GF-D8 (cell line): ENCODE measurements at regions not wholly inside any gene's neighbourhood (a gene's known extent, or its start where the extent isn't known, plus 50 kb on each side); places are given as distances from the start of the nearest gene placed in this dataset.
A peak's percentile ranks its signal among the peaks of the same experiment; 100 is the strongest.
"Not testable (repeated sequence)": the region's sequence is repeated elsewhere in the genome, so short reads cannot be mapped to it uniquely, and the experiment has no call there.

Experiments used
- DNase-seq: peaks from one replicate; lab custom pipeline; 2025; lab: John Stamatoyannopoulos, UW

DNA sequence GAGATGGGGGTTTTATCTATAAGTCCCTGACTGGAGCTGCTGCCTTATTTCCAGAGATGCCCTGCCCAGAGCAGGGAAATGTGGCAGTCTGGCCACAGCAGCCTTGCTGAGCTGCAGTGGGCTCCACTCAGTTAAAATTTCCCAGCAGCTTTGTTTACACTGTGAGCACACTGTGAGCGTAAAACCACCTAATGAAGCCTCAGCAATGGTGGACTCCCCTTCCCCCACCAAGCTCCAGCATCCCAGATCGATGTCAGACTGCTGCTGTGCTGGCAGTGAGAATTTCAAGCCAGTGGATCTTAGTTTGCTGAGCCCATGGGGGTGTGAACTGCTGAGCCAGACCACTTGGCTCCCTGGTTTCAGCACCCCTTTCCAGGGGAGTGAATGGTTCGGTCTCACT lies 208.7 kb upstream of the RAI14 start:
- DNase-seq: no peak

DNA sequence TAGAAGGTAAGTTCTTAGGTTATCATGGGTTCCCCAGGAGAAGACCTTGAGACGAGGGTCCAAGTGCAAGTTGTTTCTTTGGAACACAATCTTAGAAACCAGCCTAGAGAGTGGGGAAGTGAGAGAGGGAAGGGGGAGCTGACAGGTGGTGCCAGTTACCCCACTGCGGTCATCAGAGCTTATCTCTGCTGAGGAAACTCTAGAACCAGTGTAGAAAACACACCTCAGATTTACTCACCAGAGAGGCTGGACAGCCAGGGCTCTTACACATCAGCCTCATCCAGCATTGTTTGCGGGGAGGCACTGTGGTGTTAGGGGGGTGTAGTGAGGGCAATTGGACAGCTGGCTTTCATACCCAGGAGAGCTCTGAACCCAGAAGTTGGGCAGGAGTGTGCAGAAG lies 206.5 kb upstream of the RAI14 start:
- no peak for DNase-seq

DNA sequence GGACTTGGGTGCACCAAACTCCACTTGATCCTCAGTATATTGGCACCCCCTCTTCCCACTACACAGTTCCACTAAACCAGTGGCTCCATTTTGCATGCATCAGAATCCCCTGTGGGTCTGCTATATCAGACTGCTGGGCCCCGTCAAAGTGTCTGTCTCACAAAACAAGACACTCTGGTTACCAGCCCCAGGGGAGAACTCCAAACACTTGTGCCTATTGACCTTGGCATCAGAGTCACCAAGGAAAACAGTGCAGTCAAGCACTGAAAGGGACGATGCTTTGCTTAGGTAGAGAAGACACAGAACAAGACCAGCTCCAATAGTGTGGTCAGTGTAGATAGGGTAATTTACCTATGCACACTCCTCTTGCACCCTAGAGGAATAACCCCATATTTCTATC lies 205.8 kb upstream of the RAI14 start:
- DNase-seq: no peak

DNA sequence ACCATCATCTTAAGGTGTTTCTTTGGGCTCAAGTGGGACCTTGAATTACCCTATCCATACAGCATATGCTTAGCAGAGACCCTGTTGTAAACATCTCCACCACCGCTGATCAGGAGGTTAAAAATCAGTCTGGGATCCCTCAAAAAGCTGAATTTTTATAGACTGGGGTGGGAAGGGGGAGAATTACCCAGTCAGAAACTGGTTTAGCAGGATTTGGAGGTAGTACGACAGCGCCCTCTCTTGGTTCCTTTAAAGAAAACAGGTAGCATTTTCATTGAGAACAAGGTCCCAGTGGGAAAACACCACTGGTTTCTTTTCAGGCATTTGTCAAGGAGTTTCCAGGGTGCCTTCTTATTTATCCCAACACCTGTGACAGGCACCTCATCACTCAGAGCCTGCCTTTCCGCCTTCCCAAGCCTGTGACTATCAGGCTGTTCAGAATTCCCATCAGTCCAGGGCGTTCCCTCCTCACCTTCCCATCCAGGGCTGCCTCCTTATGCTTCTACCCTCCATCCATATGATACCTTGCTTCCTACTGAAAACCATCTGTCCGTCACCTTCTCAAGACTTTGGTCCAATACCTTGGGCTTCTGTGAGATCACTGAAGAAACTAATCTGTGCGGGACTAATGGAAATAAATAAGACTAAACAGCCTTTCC lies 203.8 kb upstream of the RAI14 start:
- no peak for DNase-seq

DNA sequence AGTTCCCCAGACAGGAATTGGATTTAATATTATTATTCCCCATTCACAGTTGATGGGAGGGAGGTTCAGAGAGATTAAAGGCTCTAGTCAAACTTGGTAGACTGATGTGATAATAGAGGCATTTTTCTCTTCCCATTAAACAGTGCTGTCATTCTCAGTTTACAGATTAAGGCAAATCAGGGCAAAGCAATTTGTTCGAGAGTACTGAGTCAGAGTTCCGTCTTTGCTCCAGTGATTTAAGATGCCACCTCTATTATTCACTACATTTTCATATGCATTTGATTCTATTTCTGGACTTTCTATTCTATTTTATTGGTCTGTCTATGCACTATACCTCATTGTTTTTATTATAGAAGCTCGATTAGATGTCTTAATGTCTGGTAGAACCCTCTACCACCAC lies 201.0 kb upstream of the RAI14 start:
- DNase-seq: no peak

DNA sequence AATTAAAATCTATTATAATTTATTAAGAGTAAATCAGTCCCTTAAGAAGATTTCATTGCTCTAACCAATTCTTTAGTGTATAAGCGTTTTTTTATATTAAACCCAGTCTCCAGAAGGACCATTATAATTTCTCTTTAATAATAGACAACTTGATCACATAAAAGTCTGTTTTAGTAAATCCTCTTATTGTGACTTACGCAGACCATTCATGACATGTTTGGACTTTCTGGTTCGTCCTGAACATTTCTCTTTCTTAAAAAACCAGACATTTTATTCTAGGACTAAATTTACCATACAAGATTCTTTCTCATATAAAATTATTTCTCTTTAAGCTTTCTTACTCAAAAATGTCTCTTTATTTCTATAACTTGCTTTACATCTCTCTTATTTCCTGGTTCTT lies 196.2 kb upstream of the RAI14 start:
- DNase-seq: no peak

DNA sequence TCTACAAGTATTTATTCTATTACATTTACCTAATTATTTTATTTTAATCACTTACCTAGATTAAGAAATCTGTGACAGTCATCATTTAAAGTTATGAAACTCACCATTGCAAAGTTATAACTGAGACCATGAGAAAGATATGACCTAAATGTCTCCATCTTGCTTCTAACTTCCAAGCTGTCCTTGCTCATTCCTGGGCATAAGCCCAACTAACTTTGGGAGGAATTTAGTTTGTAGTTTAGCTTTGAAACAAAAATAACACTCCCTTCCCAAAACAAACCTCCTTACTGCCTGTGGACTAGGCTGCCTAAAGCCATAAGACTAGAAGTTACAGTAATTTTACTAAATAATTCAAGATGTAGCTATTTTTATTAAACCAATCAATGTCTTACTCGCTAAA lies 195.6 kb upstream of the RAI14 start:
- no peak for DNase-seq

DNA sequence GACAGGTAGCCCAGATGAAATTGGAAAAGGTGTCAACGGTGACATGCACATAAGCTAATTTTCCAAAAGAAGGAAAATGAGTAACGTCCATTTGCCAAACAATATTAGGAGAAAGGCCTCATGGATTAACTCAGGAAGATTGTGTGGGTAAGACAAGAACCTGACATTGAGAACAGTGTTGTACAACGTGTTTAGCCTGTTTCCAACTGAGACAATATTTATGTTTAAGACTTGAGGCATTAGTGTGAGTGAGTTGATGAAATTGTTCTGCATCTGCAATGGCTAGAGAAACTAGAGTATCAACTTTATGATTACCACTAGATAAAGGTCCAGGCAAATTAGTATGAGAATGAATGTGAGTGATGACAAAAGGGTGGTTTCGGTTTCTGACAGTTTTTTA lies 191.3 kb upstream of the RAI14 start:
- no peak for DNase-seq

DNA sequence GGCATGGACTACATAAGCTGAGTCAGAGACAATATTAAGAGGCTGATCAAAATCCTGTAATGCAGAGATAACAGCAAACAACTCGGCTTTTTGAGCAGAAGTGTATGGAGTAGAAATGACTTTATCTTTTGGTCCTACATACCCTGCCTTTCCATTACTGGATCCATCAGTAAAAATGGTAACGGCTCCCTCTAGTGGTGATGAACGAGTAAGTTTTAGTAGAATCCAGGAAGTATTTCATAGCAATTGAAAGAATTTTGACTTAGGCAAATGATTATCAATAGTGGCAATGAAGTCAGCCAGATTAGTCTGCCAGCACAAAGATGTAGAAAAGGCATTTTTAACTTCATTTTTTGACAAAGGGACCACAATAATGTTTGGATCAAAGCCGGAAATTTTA lies 190.8 kb upstream of the RAI14 start:
- DNase-seq: peak; percentile 19

DNA sequence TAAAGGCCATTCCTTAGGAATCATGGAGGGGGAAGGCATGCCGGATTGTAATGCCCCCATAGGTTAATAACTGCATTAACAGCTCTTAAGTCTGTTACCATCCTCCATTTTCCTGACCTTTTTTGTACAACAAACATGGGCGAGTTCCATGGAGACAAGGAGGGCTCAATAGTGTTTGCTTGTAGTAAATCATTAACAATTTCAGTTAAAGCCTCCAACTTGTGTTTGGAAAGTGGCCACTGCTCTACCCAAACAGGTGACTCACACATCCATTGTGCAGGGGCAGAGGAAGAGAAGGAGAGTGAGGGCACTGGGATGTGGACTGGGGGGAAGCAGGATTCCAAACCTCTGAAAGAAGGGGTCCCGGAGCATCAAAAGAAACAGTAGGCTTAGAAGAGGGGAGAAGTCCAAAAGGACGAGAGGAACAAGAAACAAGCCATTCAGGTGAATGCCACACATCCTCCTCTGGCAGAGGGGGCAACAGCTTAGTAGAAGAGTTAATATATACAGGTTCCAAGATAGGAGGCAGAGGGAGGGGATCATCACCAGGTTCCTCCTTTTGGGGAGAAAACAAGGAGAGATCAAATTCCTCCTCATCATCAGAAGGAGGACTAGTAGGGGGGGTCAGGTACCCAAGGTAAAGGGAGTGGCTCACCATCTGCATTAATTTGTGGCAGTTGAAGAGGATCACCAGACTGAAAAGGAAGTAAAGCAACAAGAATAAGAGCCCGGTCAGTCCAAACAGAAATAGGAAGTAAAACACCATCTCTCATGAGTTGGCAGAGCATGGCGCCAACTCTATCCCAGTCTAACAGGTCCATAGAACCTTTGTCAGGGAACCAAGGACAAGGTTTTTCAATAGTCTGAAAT lies 189.4 kb upstream of the RAI14 start:
- not testable (repeated sequence) for DNase-seq

DNA sequence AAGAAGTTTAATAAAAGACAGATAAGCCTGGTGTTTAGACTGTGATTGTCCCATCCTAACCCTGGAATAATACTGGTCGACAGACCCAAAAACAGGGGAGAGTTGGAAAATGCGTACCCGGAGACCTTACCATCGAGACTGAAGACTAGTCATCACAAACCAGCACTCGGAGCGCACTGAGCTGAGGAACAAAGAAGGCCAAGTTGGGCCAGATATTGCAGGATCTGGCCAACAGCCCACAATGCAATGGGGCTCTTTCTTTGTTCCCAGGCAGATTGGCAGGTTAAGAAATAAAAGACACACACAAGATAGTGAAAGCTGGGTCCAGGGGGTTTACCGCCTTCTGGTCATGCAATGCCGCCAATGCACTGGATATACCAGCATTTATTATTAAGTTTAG lies 188.7 kb upstream of the RAI14 start:
- no peak for DNase-seq

DNA sequence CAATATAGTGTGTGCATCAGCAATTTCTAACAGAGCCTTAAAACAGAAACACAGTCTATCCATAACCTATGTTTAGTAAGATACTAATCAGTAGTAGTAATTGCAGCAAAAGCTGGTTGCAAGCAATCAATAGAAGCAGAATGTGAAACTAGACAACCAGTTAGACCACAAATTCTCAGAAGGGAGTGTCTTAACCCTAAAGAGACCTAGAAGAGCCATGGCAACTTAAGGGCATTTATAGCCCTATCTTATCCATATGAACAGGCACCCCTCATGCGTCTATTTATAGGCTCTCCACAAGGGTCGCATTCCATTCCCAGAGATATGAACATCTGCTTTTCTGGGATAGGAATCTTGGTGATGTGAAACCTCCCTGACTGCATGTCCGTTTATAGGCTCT lies 188.1 kb upstream of the RAI14 start:
- DNase-seq: not testable (repeated sequence)

DNA sequence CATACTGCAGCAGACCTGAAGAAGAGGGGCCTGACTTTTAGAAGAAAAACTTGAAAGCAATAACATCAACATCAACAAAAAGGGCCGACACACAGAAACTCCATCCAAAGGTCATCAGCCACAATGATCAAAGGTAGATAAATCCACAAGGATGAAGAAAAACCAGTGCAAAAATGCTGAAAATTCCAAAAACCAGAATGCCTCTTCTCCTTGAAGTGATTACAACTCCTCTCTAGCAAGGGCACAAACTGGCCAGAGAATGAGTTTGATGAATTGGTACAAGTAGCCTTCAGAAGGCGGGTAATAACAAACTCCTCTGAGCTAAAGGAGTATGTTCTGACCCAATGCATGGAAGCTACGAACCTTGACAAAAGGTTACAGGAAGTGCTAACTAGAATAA lies 186.2 kb upstream of the RAI14 start:
- no peak for DNase-seq

DNA sequence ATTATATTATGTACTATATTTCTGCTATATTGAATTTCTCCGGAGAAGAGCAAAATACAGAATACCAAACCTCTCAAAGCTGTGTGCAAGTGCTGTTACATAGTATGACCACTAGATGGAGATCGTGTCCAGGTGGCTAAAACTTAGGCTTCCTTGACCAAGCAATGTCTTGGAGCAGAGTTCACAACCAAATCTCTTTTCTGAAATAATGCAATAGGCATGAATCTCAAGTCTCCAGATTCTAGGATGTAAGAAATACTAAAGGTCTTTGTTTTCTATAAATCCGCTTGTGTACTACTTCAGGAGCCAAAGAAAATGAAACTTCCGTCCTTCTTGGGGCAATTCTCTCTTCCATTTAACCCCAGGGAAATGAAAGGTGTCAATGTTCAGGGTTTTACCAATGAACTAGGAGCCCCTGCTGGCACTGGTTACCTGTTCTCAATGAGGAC lies 181.5 kb upstream of the RAI14 start:
- no peak for DNase-seq

DNA sequence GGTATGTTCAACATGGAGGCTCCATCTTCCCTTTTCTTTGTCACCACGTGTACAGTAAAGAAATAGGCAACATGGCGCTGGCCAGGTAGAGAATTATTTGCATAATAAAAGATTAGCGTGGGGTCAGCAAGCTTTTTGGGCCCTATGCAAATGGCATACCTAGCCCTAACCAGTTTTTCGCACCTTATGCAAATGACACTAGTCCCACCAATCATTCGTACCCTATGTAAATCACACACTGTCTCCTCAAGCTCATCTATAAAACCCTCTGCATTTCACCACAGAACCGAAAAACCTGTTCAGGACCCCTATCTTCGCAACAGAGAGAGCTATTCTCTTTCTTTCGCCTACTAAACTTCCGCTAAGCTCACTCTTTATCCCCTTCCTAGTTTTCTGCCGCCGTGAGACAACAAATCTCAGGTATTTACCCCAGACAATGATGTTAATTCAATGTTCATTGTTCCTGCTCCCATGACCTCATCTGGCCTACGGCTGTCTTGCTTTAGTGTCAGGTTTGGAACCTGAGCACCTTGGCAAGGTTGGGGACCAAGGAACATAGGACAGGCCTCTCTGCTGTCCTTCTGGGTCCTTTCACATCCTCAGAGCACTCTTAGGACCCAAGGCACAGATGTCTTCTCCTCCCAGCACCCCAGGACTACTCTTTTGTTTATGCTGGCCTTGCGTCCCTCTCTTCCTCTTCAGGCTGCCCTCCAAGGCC lies 180.7 kb upstream of the RAI14 start:
- no peak for DNase-seq

DNA sequence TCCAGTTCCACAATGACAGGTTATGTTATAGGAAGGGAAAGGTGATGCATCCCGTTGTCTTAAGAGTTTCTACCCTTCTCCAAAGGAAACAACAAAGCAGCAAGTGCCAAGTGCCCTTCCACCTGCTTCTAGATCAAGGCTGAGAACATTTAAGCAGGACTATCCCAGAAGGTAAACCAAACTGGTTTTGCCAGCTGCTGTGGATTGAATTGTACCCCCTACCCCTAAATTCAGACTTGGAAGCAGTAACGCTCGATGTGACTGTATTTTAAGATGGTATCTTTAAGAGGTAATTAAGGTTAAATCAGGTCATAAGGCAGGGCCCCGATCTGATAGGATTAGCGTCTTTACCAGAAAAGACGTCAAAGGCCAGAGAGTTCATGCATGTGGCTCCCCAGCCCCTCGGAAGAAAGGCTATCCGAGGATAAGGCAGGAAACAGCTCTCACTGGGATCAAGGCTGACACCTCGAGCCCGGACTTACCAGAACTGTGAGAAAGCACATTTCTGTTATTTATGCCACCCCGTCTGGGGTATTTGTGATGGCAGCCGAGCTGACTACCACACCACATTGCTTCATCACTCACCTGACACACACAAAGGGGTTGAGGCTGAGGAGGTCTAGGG lies 179.1 kb upstream of the RAI14 start:
- no peak for DNase-seq

DNA sequence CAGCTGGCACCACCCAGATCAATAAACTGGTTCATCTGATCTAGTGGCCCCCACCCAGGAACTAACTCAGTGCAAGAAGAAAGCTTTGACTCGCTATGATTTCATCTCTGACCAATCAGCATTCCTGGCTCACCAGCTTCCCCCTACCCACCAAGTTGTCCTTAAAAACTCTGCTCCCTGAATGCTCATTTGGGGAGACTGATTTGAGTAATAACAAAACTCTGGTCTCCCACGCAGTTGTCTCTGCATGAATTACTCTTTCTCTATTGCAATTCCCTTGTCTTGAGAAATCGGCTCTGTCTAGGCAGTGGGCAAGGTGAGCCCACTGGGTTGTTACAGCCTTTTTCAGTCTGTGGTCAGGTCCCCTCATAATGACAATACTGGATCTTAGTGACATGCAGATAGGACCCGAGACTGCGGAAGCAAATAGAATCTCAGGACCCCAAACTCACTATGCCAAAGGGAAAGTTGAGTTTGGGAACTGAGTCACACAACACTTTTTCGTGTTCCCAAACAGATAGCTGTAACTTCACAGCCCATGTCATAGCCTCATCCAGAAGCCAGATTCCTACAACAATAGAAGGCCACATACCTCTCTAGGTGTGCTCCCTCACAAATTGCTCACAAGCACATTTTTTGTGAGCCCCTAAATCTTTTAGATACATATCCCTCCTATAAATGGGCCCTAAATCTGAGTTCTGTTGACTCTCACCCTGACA lies 175.2 kb upstream of the RAI14 start:
- DNase-seq: no peak

DNA sequence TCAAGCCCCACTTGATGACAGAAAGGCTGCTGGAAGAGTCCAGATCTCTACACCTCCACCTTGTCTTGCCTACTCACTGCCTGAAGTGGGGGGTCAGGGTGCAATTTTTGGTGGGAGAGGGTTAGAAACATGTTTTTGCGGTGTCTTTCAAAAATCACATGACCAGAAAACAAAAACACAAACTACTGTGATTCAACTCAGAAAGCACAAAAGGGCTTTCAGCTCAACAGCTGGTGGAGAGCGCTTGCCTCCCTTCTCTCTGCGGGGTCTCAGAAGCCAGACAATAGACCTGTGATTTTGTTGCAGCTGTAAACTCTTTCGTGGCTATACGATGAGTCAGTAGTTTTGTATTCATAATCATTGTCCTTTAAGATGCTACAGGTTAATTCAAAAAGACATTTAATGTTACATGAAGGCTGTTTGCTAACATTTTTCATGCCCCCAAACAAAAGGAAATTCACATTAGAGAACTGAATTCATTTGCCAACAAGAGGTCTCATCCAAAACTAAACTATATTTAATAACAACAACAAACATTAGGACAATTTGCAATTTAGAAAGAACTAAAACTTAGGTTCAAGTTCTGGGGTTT lies 172.6 kb upstream of the RAI14 start:
- no peak for DNase-seq

DNA sequence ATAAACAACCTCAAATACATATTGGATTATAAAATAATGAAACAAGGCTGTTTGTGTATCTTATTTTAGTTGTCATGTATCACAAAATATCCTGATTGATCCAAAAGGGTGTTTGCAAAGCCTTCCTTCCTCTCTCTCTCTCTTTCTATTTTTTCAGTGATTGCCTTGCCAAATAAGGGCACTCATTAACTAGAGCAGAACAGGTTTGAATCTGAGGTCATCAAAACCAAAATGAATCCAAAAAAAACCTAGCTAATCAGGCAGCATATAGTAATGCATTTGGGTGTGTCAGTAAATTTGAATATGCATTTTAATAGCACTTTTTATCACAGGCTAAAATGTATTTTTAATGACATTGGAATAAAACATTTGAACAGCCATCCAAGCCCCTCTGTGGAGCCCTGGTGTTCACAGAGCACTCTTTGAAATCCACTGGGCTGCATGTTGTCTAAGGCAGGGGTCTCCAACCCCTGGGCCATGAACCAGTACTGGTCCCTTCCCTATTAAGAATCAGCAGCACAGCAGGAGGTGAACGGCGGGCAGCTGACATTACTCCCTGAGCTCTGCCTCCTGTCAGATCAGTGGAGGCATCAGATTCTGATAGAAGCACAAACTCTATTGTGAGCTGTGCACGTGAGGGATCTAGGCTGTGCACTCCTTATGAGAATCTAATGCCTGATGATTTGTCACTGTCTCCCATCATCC lies 171.8 kb upstream of the RAI14 start:
- no peak for DNase-seq

DNA sequence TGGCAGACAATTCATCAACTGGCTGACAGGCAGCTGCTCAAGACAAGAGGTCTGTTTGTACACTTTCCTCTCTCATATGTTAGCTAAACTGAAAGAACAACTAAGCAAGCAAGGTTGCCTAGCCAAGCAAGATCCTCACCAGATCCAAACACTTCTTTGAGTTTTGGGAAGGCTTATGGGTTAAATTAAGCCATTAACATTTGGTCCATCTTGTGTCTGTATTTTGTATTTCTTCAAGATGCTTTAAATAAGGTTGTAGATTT lies 170.4 kb upstream of the RAI14 start:
- no peak for DNase-seq
